Kidney (tissue), 13 donors: ENCODE measurements at regions not wholly inside any gene's neighbourhood (a gene's known extent, or its start where the extent isn't known, plus 50 kb on each side); places are given as distances from the start of the nearest gene placed in this dataset.
A peak's percentile ranks its signal among the peaks of the same experiment; 100 is the strongest.

ENCODE experiments used
- DNase-seq, 5 donors: peaks; one replicate each; pipeline ENCODE4 v3.0.0-alpha.2; 2013 to 2020
- FAIRE-seq: peaks from 2 replicates; lab custom pipeline; 2012; peaks lifted over from hg19 to GRCh38; lab: Jason Lieb, UNC
- H3K27ac ChIP-seq, 2 donors: one replicate each; pipeline ENCODE4 v1.7.0; 2013; ENCODE audit warnings: low read depth in 2 of 2, low read length in 2 of 2, inconsistent platforms in 1 of 2
- H3K27me3 ChIP-seq: one replicate; pipeline ENCODE4 v1.7.1; 2013; ENCODE audit warnings: low read length, inconsistent platforms; ENCODE audit not compliant: control insufficient read depth, insufficient read depth
- H3K36me3 ChIP-seq, 3 donors: one replicate each; pipeline versions ENCODE4 v1.7.0 to v1.7.1; 2013; ENCODE audit warnings: low read length in 3 of 3, control low read depth in 1 of 3, inconsistent platforms in 1 of 3; ENCODE audit not compliant: insufficient read depth in 3 of 3, control insufficient read depth in 2 of 3
- H3K4me1 ChIP-seq, 3 donors: one replicate each; pipeline versions ENCODE4 v1.7.0 to v1.7.1; 2013; ENCODE audit warnings: low read length in 3 of 3, inconsistent platforms in 1 of 3, low read depth in 1 of 3; ENCODE audit not compliant: control insufficient read depth in 2 of 3, insufficient read depth in 2 of 3
- H3K4me3 ChIP-seq, 3 donors: one replicate each; pipeline versions ENCODE4 v1.7.0 to v1.8.1; 2013; ENCODE audit warnings: low read length in 3 of 3, control low read depth in 1 of 3, inconsistent platforms in 1 of 3
- H3K9ac ChIP-seq, 3 donors: one replicate each; pipeline versions ENCODE4 v1.7.0 to v1.7.1; 2013; ENCODE audit warnings: low read length in 3 of 3, control low read depth in 1 of 3, inconsistent platforms in 1 of 3
- H3K9me3 ChIP-seq, 3 donors: one replicate each; pipeline versions ENCODE4 v1.7.0 to v1.7.1; 2013; ENCODE audit warnings: low read length in 3 of 3, control low read depth in 1 of 3, inconsistent platforms in 1 of 3; ENCODE audit not compliant: control insufficient read depth in 2 of 3, insufficient read depth in 1 of 3
- CTCF ChIP-seq: IDR thresholded peaks from 3 replicates; pipeline ENCODE4 v1.5.1; 2012; ENCODE audit warnings: mild to moderate bottlenecking, moderate library complexity, borderline replicate concordance; ENCODE audit not compliant: insufficient read depth; ENCODE audit errors: extremely low read depth
- intact Hi-C: fragments of 100-400 bp; cut with DNase I; formaldehyde crosslinking; loops from one replicate; pipeline ENCODE4 v1.11.1; 2022
- donor health status: control.
- donor health status: control.
- donor health status: control.
- donor health status: control.
- donor health status: control.
- donor health status: DM: yes; HTN: yes; CAD: no.
- donor health status: Normal renal cell carcinoma (clear cell type).

GRCh38 chr4:137455647-137456321 is 76.5 kb downstream of the PCDH18 start:
- intact Hi-C loops: no loop called here
- DNase-seq (no peak), FAIRE-seq (peak; percentile 8)
- no peak for TF ChIP-seq CTCF
- Histone ChIP-seq H3K27me3 (no peaks in the 10 kb centered on the region), H3K9ac (no peak overlapping the region), H3K36me3 (no peaks in the 10 kb centered on the region), H3K27ac (no peak overlapping the region), H3K4me1 (no peaks in the 10 kb centered on the region), H3K9me3 (no peaks in the 10 kb centered on the region), H3K4me3 (no peak overlapping the region)

- no peaks in the 10 kb centered on the region for H3K27me3 ChIP-seq
- H3K4me3 ChIP-seq: no peak overlapping the region
- intact Hi-C loops: no loop called here
- FAIRE-seq (no peak), DNase-seq (no peak)
- no peak for TF ChIP-seq CTCF
- H3K27ac ChIP-seq: no peak overlapping the region
- H3K36me3 ChIP-seq: no peaks in the 10 kb centered on the region
- H3K9me3 ChIP-seq: no peaks in the 10 kb centered on the region
- H3K9ac ChIP-seq: no peak overlapping the region
- H3K4me1 ChIP-seq: no peaks in the 10 kb centered on the region
Measured at GRCh38 chr4:137454767-137455166, 77.5 kb downstream of the PCDH18 start.

GRCh38 chr4:137452799-137453198 is 79.5 kb downstream of the PCDH18 start:
- Histone ChIP-seq H3K27ac (no peak overlapping the region), H3K4me1 (no peaks in the 10 kb centered on the region), H3K36me3 (no peaks in the 10 kb centered on the region), H3K4me3 (no peak overlapping the region), H3K9me3 (no peaks in the 10 kb centered on the region), H3K27me3 (no peaks in the 10 kb centered on the region), H3K9ac (no peak overlapping the region)
- no peak for FAIRE-seq
- intact Hi-C loops: no loop called here
- no peak for TF ChIP-seq CTCF
- no peak for DNase-seq
